Endothelial cell of umbilical vein (primary cell): ENCODE measurements at regions not wholly inside any gene's neighbourhood (a gene's known extent, or its start where the extent isn't known, plus 50 kb on each side); places are given as distances from the start of the nearest gene placed in this dataset.

Source experiments
- BruUV-seq: library from RNA; stranded (reverse); fragments of 400-500 nt; replicated peaks from 2 replicates; lab custom pipeline; 2021; lab: Mats Ljungman, UMichigan
- CTCF ChIA-PET: fragments of 300-600, 350-600 bp; sonication (Branson Sonifier 250); formaldehyde crosslinking; loops from one replicate; lab custom pipeline; 2021; ENCODE audit warnings: antibody characterized with exemption, inconsistent platforms; lab: Charles Lee
- POLR2A ChIA-PET: fragments of 300-600, 350-600 bp; sonication (Branson Sonifier 250); formaldehyde crosslinking; loops from one replicate; lab custom pipeline; 2021; ENCODE audit warnings: antibody characterized with exemption, inconsistent platforms; lab: Charles Lee
- DNase-seq: peaks from one replicate; pipeline ENCODE4 v3.0.0-alpha.2; 2011; ENCODE audit warnings: low read depth, low spot score
- FAIRE-seq: peaks from 2 replicates; lab custom pipeline; 2011; peaks lifted over from hg19 to GRCh38; lab: Jason Lieb, UNC
- H2AFZ ChIP-seq: 2 replicates; pipeline ENCODE4 v1.6.0; 2012; ENCODE audit warnings: low read depth, low read length, control low read depth, inconsistent platforms
- H3K27ac ChIP-seq: 2 replicates; pipeline ENCODE4 v1.5.1; 2011; ENCODE audit warnings: low read depth, mild to moderate bottlenecking, control low read depth, low read length, moderate library complexity; ENCODE audit not compliant: insufficient read depth
- H3K27me3 ChIP-seq, 2 experiments: 2 replicates each; pipeline versions ENCODE4 v1.6.0 to v1.6.1; 2011; ENCODE audit warnings: low read length in 2 of 2, mixed read lengths in 1 of 2; ENCODE audit not compliant: control insufficient read depth in 2 of 2, insufficient read depth in 2 of 2
- H3K36me3 ChIP-seq, 2 experiments: 2 replicates in 1 of 2; 3 replicates in 1 of 2; pipeline ENCODE4 v1.5.1; 2011; ENCODE audit warnings: low read length in 2 of 2, mild to moderate bottlenecking in 1 of 2, moderate library complexity in 1 of 2; ENCODE audit not compliant: control insufficient read depth in 2 of 2, insufficient read depth in 2 of 2; ENCODE audit errors: extremely low read depth in 1 of 2
- H3K4me1 ChIP-seq: 3 replicates; pipeline ENCODE4 v1.5.1; 2011; ENCODE audit warnings: mild to moderate bottlenecking, low read length; ENCODE audit not compliant: control insufficient read depth, insufficient read depth; ENCODE audit errors: extremely low read depth
- H3K4me2 ChIP-seq: 2 replicates; pipeline ENCODE4 v1.6.1; 2011; ENCODE audit warnings: low read length, control low read depth, mixed read lengths; ENCODE audit not compliant: insufficient read depth
- H3K4me3 ChIP-seq, 3 experiments: fragments of 200-600 bp in 1 of 3; sonication (generic), shearing (Covaris generic) in 1 of 3; replicated peaks in 1 of 3; 2 replicates each; pipeline ENCODE4 v1.5.1; 2011 to 2016; ENCODE audit warnings: control low read depth in 3 of 3, low read length in 3 of 3, mild to moderate bottlenecking in 2 of 3, inconsistent platforms in 1 of 3, low read depth in 1 of 3, moderate library complexity in 1 of 3; ENCODE audit not compliant: insufficient read depth in 1 of 3
- H3K79me2 ChIP-seq: 2 replicates; pipeline ENCODE4 v1.6.0; 2012; ENCODE audit warnings: low read length, inconsistent platforms; ENCODE audit not compliant: control insufficient read depth, insufficient read depth
- H3K9ac ChIP-seq: replicated peaks from 2 replicates; pipeline ENCODE3; 2011; ENCODE audit warnings: low read length, control low read depth; ENCODE audit not compliant: insufficient read depth; ENCODE audit errors: extremely low read depth
- H3K9me1 ChIP-seq: replicated peaks from 3 replicates; pipeline ENCODE4 v1.6.0; 2011; ENCODE audit warnings: mild to moderate bottlenecking, low read length; ENCODE audit not compliant: control insufficient read depth, insufficient read depth; ENCODE audit errors: extremely low read depth
- H3K9me3 ChIP-seq: replicated peaks from 2 replicates; pipeline ENCODE4 v1.5.1; 2012; ENCODE audit warnings: low read length, inconsistent platforms; ENCODE audit not compliant: control insufficient read depth, insufficient read depth
- H4K20me1 ChIP-seq: replicated peaks from 2 replicates; pipeline ENCODE3; 2011; ENCODE audit warnings: mild to moderate bottlenecking, low read length; ENCODE audit not compliant: control insufficient read depth, insufficient read depth; ENCODE audit errors: extremely low read depth
- CTCF ChIP-seq, 2 donors: IDR thresholded peaks; 1 replicate in 1 of 2; 2 replicates in 1 of 2; pipeline ENCODE4 v1.5.1; 2011; ENCODE audit warnings: low read length in 2 of 2, mild to moderate bottlenecking in 2 of 2, moderate library complexity in 2 of 2, control low read depth in 1 of 2, inconsistent platforms in 1 of 2, low read depth in 1 of 2; ENCODE audit not compliant: insufficient read depth in 1 of 2; ENCODE audit errors: extremely low read depth in 1 of 2
- EZH2 ChIP-seq: IDR thresholded peaks from 2 replicates; pipeline ENCODE4 v1.6.1; 2012; ENCODE audit warnings: borderline replicate concordance, low read depth, mild to moderate bottlenecking, moderate library complexity, low read length, inconsistent platforms; ENCODE audit not compliant: severe bottlenecking
- FOS ChIP-seq: IDR thresholded peaks from 2 replicates; pipeline ENCODE4 v1.6.1; 2011; ENCODE audit warnings: mild to moderate bottlenecking, low read length, moderate library complexity, borderline replicate concordance; ENCODE audit not compliant: insufficient read depth
- GATA2 ChIP-seq: IDR thresholded peaks from 2 replicates; pipeline ENCODE4 v1.7.0; 2011; ENCODE audit warnings: low read depth, mild to moderate bottlenecking, moderate library complexity, mixed read lengths, low read length; ENCODE audit not compliant: insufficient read length, insufficient read depth
- JUN ChIP-seq: IDR thresholded peaks from 2 replicates; pipeline ENCODE4 v1.6.1; 2011; ENCODE audit warnings: borderline replicate concordance, low read depth; ENCODE audit not compliant: insufficient read length, insufficient read depth
- MYC ChIP-seq: IDR thresholded peaks from one replicate; pipeline ENCODE4 v1.6.1; 2011; ENCODE audit warnings: mild to moderate bottlenecking, low read depth, low read length
- POLR2A ChIP-seq: IDR thresholded peaks from 2 replicates; pipeline ENCODE4 v1.6.1; 2012; ENCODE audit warnings: low read depth, mild to moderate bottlenecking, control low read depth, low read length
- POLR2AphosphoS5 ChIP-seq: IDR thresholded peaks from 2 replicates; pipeline ENCODE4 v1.6.1; 2012; ENCODE audit warnings: low read depth, mild to moderate bottlenecking, control low read depth, low read length, moderate library complexity; ENCODE audit not compliant: insufficient read depth
- dilution Hi-C: fragments of 300-500 bp; cut with MboI; formaldehyde crosslinking; loops from one replicate; pipeline ENCODE4 v1.15.0; 2019; ENCODE audit warnings: low sequenced_read_pairs; ENCODE audit not compliant: extremely low pct_ligation_motif_present
- intact Hi-C: fragments of 100-400 bp; cut with micrococcal nuclease; formaldehyde crosslinking; loops from one replicate; pipeline ENCODE4 v1.10.0; 2022
- TF ChIP-seq, protein P1 (sequence below): IDR thresholded peaks from 2 replicates; pipeline ENCODE4 v1.6.1; 2011; ENCODE audit not compliant: insufficient read depth, insufficient read length

DNA sequence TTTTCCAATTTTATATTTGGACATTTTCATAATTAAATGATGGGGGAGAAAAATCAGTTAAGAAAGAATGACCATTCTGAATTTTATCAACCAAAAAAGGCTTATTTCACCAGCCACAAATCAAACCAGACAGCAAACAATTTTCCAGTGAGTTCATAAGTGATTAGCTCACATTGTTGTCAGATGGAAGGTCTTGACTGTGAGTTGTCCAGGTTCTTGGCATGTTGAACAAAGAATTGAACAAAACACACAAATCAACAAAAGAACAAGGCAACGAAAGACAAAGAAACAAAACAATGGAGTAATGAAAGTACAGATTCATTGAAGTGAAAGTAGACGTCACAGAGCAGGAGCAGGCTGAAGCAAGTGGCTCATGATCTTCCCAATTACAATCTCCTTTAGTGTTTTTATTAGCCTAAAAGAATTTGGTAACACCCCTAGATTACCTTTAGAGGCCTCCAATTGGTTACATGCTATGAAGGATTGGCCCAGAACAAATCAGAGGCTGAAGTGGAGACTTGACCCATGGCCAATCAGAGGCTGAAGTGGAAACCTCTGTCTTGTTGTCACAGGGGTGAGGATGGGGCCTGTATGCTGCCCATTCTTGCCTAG is 248.7 kb downstream of the NEBL start:
- Histone ChIP-seq H3K27me3 (no peaks in the 10 kb centered on the region), H3K4me3 (no peak overlapping the region), H3K9ac (no peak overlapping the region), H3K27ac (no peak overlapping the region), H2AFZ (no peak overlapping the region), H3K36me3 (no peaks in the 10 kb centered on the region), H3K79me2 (no peaks in the 10 kb centered on the region), H3K4me2 (no peak overlapping the region), H3K4me1 (no peaks in the 10 kb centered on the region), H4K20me1 (no peaks in the 10 kb centered on the region), H3K9me3 (no peaks in the 10 kb centered on the region), H3K9me1 (no peaks in the 10 kb centered on the region)
- DNase-seq (no peak), FAIRE-seq (no peak)
- no TSS peak for BruUV-seq
- dilution Hi-C loops, result no loop called here
- POLR2A ChIA-PET, result no interaction called here
- intact Hi-C loops, result no loop called here
- CTCF ChIA-PET, result no interaction called here
- no peak for TF ChIP-seq FOS
- TF ChIP-seq JUN, result no peak
- TF ChIP-seq POLR2AphosphoS5, result no peak
- TF ChIP-seq, protein P1, sequence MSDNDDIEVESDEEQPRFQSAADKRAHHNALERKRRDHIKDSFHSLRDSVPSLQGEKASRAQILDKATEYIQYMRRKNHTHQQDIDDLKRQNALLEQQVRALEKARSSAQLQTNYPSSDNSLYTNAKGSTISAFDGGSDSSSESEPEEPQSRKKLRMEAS, result no peak
- no peak for TF ChIP-seq POLR2A
- TF ChIP-seq CTCF (IDR thresholded peaks at IDR 0.05; ENCODE audit: extremely low read depth in 1 of 2, insufficient read depth in 1 of 2, low read depth in 1 of 2, low read length in 2 of 2), result no peak
- TF ChIP-seq EZH2, result no peak
- TF ChIP-seq MYC, result no peak
- no peak for TF ChIP-seq GATA2
